SHP77 (cell line): ENCODE measurements at regions not wholly inside any gene's neighbourhood (a gene's known extent, or its start where the extent isn't known, plus 50 kb on each side); places are given as distances from the start of the nearest gene placed in this dataset.

Experiments used
- DNase-seq, 2 experiments: peaks; one replicate each; lab custom pipeline; 2025; lab: John Stamatoyannopoulos, UW

DNA sequence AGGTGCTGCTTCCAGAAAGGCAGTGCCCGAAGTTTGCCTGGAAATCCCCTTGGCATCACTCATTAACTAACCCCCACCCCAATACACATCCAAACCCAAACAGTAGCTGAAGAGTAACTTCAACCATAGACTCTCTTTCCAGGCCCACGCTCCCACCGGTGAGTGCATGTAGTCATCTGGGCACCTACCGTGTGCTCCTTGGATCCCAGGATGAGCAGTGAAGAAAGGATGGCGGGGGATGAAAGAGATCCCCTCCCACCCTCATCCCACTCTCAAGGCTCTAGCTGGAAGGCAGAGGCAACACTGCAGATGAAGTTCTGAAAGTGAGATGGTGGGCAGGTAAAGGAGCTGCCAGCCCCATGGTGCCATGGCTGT, 305.0 kb downstream of the SOX9 start:
- DNase-seq, result no peak

DNA sequence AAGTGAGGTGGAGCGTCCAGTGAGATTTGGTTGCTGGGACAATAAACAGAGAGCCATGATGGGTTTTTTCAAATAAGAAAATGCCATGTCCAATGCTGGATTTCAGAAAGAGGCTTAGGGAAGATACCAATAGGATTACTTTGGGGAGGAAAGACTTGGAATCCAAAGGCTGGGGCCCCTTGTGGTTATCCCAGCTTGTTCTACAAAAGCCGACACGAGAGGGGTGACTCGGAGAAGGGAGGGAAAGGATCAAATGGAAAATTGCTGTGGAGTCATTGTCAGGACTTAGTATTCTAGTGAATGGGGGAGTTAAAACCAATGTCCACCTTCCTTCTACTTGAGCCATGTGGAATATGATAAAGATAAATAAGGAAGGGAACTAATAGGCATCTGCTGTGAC, 305.5 kb downstream of the SOX9 start:
- DNase-seq, result no peak

DNA sequence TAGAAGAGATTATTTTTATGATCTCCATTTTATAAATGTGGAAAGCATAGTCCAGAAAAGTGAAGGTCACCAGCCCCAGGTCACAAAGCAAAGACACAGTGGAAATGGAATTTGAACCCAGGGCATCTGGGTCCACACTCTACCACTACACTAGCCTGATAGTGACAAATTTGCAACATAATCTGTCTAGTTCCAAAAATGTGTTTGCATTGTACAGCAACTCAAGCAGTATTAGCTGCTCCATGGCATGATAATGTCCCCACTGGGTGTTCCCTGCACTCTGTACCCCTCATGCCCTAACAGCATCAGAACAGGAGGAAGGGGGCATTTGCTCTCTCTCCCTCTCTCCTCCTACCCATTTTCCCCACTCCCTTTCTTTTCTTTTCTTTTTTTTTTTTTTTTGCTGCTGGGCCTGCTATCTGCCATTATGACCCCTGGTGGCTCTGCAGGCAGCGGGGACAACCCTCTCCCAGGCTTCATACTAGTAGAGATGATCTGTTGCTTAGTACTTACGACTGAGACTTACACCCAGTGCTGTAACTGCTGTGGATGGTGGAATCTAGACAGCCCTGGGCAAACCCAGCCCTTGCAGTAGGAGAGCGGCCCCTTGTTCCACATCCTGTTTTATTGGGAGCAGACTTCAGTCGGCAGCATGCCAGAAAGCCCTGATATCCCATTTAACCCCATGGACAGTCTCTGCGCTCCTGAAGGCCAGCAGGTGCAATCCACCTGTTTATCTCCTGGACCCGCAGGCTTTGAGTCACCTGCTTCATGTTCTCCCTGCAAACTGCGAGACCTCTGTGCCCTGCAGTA, 306.3 kb downstream of the SOX9 start:
- no peak for DNase-seq

GRCh38 chr17:72427761-72428109, 306.9 kb downstream of the SOX9 start:
- DNase-seq, result no peak

- no peak for DNase-seq
These were observed 308.3 kb downstream of the SOX9 start for GRCh38 chr17:72429066-72429638.

DNA sequence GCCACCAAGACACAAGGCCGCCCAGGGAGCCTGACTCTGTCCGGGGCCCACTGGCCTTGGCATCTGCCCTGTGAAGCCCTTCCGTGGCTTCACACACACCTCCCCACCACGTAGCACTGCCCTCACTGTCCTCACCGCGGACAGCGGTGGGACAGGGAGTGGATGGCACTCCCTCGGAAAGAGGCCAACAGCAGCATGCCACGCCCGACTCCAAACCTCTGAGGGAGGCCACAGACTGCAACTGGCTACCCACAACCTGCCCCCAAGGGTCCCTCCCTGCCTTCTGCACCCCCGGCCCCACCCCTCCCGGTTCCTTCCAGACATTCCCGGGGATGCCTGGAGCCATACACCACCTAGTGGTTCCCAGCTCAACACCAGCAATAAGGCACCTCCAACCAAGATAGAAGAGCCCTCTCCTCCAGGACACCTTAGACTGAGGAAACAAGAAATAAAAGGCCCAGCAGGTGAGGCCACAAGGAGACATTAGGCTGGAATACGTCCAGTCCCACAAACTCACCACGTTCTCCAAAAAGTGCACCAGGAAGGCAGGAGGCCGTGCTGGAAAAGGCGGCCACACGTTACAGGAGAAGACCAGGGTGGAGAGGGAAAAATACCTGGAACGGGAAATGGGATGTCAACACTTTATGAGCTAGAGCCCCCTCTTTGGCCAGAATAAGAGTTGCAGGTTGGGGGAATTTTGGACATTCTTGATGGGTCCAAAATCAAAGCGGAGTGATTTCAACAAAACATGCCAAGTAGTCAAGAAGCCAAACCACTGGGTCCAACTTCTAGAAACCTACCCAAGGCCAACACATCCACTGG, 310.0 kb downstream of the SOX9 start:
- DNase-seq, result no peak

- DNase-seq, result no peak
These were observed 311.4 kb downstream of the SOX9 start for GRCh38 chr17:72432143-72432621.

DNA sequence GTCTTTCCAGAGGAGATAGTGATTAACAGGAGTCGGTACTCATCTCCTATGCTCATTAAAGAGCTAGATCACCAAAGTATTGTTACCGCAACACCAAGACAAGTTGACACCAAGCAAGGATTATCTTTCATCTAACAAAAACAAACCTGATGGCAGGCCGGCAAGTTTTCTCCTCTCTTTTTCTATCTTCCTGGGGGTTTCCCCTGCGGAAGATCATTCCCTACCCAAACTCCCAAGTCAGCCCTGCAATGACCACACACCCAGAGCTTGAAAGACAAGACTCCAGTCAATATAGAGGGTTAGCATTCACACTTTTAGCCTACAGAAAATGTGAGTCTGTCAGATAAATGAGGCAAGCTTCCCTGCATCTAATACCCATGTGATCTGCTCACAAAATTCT, 312.1 kb downstream of the SOX9 start:
- no peak for DNase-seq

DNA sequence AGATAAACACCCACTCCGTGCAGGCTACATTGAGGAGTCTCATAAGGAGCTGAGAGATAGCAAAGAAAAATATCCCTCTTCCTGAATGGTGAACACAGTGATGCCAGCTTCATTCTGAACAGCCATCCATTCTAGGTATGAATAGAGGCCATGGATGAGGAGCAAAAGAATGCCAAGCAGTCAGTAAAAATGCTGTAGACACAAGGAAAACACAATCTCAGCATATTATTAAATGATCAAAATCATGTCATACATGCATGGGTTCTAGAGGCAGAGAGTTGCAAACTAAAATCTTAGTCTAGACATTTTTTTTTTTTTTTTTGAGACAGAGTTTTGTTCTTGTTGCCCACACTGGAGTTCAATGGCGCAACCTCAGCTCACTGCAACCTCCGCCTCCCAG, 313.0 kb downstream of the SOX9 start:
- DNase-seq, result no peak

DNA sequence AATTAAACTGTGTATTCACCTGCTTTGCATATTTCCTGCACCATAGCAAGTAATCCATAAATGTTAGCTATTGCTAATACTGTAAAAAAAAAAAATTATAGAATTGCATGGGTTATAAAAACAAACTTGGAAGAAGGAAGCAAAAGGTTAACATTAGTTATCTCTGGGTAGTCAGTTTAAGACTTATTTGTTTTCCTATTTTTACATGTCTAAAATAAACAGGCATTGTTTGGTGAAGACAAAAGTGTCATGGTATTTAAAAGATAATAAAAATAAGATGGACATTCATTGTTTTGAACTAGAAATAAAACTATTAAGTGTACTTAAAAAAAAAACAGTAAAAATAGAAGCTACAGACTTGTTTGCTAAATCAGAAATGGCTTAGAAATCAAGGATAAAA, 313.8 kb downstream of the SOX9 start:
- DNase-seq, result no peak

DNA sequence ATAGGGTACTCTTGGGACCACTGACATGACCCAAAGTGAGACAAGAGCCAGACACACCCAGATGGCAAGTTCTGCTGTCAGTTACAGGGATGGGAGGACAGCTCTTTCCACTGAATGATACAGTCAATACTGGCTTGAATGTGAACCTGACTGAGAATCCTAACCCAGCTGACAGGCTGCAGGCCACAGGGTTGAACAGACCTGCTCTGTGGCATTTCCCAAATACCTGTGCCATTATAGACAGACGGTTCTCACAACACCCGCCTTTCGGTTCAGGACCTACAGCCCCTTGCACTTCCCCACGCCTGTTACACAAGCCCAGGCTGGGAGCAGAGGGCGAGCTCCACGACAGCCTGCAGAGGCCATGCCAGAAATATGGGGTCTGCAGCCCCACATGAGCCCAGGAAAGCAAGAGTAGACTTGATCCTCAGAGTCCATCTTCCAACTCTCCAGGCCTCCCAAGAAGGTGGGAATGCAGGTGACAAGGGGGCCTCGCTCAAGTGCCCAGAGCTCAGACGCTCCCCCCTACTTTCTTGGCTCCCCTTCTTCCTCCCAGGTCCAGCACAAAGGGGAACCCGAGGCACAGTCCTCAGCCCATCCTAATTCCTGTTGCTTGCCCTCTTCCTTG, 314.3 kb downstream of the SOX9 start:
- DNase-seq, result no peak

DNA sequence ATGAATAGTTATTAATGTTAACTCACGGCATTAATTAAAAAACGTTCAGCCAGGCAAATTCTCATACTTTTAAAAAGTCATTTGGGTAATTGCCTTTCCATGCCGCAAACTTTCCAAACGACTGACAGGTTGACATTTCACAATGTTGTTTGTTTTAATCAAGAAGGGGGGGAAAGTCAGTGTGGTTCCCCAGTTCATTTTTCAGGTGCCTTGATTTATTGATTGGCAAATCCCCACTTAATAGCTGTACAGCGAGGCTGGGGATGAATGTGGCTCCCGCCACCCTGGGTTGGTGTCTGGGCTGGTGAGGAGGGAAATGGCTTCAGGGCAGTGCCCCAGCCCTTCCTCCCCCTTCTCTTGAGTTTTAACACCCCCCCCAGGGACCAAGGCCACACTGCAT, 318.0 kb downstream of the SOX9 start:
- no peak for DNase-seq

GRCh38 chr17:72439893-72440502, 319.2 kb downstream of the SOX9 start:
- no peak for DNase-seq

DNA sequence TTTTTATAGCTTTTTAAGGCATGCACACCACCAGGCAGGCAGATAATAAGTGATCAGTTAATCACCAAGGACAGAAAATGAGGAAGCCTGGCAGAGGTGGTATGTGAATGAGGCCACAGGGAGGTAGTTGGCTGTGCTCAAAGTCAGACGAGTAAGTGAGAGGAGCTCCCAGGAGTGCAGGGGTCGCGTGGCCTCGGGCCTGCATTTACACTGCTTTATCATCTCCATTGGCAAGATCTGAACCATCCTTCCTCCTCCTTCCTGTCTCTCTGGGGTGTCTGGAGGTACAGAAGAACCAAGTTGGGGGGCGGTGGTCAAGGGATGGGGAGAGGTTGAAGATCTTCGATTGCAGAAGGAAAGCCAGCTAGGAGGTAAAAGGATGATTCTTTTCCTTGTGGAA, 320.1 kb downstream of the SOX9 start:
- no peak for DNase-seq

GRCh38 chr17:72441909-72442308, 321.1 kb downstream of the SOX9 start:
- DNase-seq, result no peak

DNA sequence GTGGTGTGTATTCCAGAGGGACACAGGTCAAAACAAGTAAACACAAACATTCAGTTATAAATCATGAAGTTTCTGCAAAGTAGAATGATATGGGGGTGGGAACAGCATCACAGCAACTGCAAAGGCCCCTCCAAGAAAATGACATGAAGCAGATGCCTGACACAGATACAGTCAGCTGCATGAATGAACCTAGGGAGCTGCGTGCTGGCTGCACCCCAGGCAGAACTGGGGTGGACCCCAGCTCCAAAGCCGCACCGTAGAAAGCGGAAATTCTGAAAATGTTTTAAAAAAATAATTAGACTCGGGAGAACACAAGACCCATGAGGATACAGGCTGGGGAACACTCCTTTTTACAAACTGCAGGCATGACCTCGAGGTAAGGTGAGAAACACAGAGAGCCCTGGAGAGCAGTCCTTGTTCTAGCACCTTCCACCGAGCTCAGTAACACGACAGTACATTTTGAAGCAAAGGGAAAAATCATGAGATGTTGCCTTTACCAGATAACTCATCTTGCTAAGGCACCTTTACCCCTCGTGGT, 323.8 kb downstream of the SOX9 start:
- no peak for DNase-seq

DNA sequence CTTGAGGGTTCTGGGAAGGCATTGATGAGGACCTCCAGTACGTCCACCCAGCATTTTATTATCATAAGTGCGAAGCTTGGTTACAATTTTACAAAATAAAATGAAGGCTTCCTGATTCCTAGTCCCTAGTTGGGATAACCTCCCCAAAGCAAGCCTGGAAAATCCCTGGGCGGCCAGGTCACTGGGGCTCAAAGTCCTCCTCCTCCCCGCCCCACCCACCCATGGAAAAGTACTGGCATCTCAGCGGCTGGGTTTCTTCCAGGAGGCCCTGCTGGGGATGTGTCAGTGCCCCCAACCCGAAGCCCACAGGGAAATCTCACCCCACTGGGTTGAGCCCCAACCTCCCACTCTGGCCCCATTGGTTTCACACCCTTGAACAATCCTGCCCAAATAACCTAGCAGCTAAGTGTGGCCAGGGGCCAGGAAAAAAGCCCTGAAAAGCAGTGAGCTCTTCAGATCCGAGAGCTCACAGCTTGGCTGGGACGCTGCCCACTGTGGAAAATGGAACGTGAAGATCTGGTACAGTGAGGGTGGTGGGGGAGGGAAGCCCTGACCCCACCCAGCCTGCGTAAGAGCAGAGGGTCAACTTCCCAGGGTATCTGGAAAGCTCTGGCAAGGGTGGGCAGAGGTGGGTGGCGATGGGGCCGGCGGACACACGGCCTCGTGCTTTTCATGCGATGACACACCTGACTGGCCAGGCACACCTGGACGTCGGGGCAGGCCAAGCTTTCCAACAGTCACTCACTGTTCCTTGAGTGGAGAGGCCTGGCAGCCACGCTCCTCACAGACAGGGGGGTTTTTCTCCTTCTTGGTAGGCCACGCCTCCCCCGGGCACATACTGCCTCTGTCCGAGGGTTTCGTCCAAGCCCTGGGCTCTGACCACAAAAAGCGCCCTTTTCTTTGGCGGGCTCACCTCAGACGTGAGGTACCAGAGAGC, 324.5 kb downstream of the SOX9 start:
- DNase-seq, result no peak

GRCh38 chr17:72446118-72446517, 325.3 kb downstream of the SOX9 start:
- no peak for DNase-seq

DNA sequence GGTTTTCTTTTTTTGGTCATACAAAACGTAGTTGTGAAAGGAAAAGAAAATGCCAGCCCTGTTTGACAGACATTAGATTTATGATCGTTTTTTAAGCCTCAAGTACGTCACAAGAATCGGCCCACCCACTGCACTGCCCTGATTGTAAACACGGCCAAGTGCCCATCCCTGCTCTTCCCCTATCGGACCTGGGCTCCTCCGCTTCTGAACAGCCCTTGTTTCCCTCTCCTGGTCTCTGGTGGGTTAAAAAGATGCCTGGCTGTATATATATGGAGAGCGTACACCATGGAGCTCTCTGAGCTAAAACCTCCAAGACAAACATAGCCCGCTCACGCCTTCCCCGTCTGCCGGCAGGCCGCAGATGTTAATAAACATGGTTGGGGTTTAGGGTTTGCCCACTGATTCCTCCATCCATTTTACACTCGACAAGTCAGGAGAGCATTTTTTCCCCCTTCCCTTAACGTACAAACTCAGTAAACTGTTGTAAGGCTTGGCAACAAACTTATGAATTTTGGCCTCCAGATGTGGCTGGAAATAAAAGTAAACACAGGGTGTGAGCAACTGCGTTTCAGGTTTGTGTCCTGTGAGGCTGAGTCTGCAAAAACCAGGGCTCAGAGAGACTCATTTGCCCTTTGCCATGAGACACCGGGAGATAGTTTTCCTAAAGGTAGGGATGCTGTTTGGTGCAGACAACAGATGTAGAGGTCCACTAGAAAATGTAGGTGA, 325.9 kb downstream of the SOX9 start:
- DNase-seq, result no peak

DNA sequence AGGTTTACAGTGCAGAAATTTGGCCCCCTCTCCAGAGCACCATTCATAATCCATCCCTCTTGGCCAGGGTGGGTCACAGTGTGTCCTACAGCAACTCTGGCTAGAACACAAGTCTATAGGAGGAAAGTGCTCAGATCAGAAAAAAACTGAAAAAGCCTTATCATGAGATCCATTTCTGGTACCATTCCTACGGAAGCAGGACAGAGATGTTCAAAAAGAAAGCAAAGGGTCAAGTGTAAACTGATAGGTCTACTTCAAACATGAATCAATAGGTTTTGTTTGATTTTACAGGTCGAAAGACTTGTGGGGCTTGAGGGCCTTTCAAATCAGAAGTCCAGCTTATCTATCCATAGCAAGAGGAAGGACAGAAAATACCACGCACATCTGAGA, 326.4 kb downstream of the SOX9 start:
- no peak for DNase-seq
